ENCODE measurements at regions not wholly inside any gene's neighbourhood (a gene's known extent, or its start where the extent isn't known, plus 50 kb on each side); places are given as distances from the start of the nearest gene placed in this dataset.

- TF ChIP-seq CTCF (IDR thresholded peaks at IDR 0.05) (no peak), POLR2A (IDR thresholded peaks at IDR 0.05) (no peak)
These were observed 647.5 kb upstream of the TENM3 start for GRCh38 chr4:181595716-181596115.

Measured in vagina (tissue), 2 donors.